ENCODE measurements at regions not wholly inside any gene's neighbourhood (a gene's known extent, or its start where the extent isn't known, plus 50 kb on each side); places are given as distances from the start of the nearest gene placed in this dataset.
"Not testable (repeated sequence)": the region's sequence is repeated elsewhere in the genome, so short reads cannot be mapped to it uniquely, and the experiment has no call there.

DNA sequence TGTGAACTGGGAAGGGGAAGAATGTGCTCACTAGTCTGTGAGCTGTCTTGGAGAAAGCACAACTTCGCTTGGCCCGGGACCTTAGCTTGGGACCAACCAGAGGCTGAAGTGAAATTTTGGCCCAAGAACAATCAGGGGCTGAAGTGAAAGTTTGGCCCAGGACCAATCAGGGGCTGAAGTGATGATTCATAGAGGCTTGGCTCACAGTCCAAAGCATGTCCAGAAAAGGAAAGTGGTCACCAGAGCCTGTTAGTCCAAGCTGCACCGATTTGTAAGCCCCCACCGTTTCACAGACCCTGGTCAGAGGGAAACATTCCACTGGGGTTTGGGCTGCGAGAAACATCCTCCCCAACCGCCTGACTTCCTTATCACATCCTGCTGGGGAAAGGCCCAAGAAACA is 763.3 kb downstream of the SPATA31A7 start:
- H3K27ac ChIP-seq (ENCODE audit: insufficient read length, low read depth, low read length) = not testable (repeated sequence)

DNA sequence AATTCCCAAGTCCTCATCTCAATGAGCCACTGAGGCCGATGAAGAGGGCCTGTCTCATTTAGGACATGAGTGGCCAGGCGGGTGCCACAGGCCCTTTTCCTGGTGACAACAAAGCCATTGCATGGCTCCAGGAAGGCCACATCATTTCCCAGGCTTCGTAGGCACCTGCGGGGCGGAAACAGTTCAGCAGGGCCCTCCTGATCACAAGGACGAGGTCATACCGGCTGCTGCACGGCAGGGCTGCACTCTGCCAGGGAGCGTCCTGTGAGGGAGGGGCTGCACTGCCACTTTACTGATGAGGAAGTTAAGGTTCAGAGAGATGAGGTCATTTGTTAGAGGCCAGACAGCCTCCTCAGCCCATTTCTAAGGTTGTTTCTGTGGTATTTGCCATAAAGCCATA is 781.8 kb downstream of the SPATA31A7 start:
- not testable (repeated sequence) for H3K14ac ChIP-seq (ENCODE audit: insufficient read depth, low read length); H3K36me3 Mint-ChIP-seq (ENCODE audit: insufficient read depth in 1 of 3, low read depth in 3 of 3); H3K56ac ChIP-seq (ENCODE audit: insufficient read length, low read depth, low read length); H2BK5ac ChIP-seq (ENCODE audit: insufficient read length, low read length); H2BK20ac ChIP-seq (ENCODE audit: low read depth, low read length, poor library complexity, severe bottlenecking); H3K27me3 ChIP-seq (ENCODE audit: insufficient read depth, low read length); H3K4me1 ChIP-seq (ENCODE audit: insufficient read depth, low read length); H3K4me2 ChIP-seq (ENCODE audit: insufficient read depth, insufficient read length, low read length); H3K79me1 ChIP-seq (ENCODE audit: insufficient read depth, low read depth, low read length, poor library complexity, severe bottlenecking); H2BK15ac ChIP-seq (ENCODE audit: low read depth, low read length); H3K79me2 ChIP-seq (ENCODE audit: insufficient read depth, low read length); H3T11ph ChIP-seq (ENCODE audit: low read length); H4K91ac ChIP-seq (ENCODE audit: insufficient read length, low read depth, low read length); H3K27me3 Mint-ChIP-seq (ENCODE audit: low read depth); H4K8ac ChIP-seq (replicated peaks; ENCODE audit: insufficient read length, low read depth, low read length); H3K18ac ChIP-seq (ENCODE audit: insufficient read length, low read depth, low read length); H3K4ac ChIP-seq (ENCODE audit: low read depth, low read length); H2AK5ac ChIP-seq (ENCODE audit: insufficient read length, low read length); H3K4me1 Mint-ChIP-seq; H3K27ac ChIP-seq (ENCODE audit: insufficient read length, low read depth, low read length); H2AFZ ChIP-seq (ENCODE audit: low read length); H3K4me3 Mint-ChIP-seq; H3K9me3 Mint-ChIP-seq; H3K27ac Mint-ChIP-seq; DNase-seq; H3K23ac ChIP-seq (ENCODE audit: insufficient read length, low read depth, low read length); H4K5ac ChIP-seq (ENCODE audit: insufficient read length, low read depth, low read length); H3K9ac ChIP-seq (ENCODE audit: extremely low read depth, insufficient read length, low read length); H2BK12ac ChIP-seq (ENCODE audit: insufficient read length, low read depth, low read length); H2BK120ac ChIP-seq (ENCODE audit: low read depth, low read length, poor library complexity, severe bottlenecking); H3K23me2 ChIP-seq (ENCODE audit: insufficient read length, low read depth, low read length, poor library complexity, severe bottlenecking); H4K20me1 ChIP-seq (ENCODE audit: control insufficient read depth, insufficient read depth, insufficient read length); H3K9me3 ChIP-seq (ENCODE audit: control insufficient read depth, low read depth, low read length)
- WGBS (ENCODE audit: extremely low coverage, insufficient read length, low lambda C conversion rate) = no CpG with 5 or more reads among the region's 9 CpGs

More for the DNA sequence above, 763.3 kb downstream of the SPATA31A7 start:
- no CpG with 5 or more reads among the region's 6 CpGs for WGBS (ENCODE audit: extremely low coverage, insufficient read length, low lambda C conversion rate)
- not testable (repeated sequence) for H3T11ph ChIP-seq (ENCODE audit: low read length); H3K4me2 ChIP-seq (ENCODE audit: insufficient read depth, insufficient read length, low read length); H3K36me3 Mint-ChIP-seq (ENCODE audit: insufficient read depth in 1 of 3, low read depth in 3 of 3); H3K9me3 Mint-ChIP-seq; H2BK15ac ChIP-seq (ENCODE audit: low read depth, low read length); H3K27me3 ChIP-seq (ENCODE audit: insufficient read depth, low read length); H3K4me1 ChIP-seq (ENCODE audit: insufficient read depth, low read length); H3K23ac ChIP-seq (ENCODE audit: insufficient read length, low read depth, low read length); H3K9me3 ChIP-seq (ENCODE audit: control insufficient read depth, low read depth, low read length); H2AFZ ChIP-seq (ENCODE audit: low read length); H2BK12ac ChIP-seq (ENCODE audit: insufficient read length, low read depth, low read length); H3K56ac ChIP-seq (ENCODE audit: insufficient read length, low read depth, low read length); H4K20me1 ChIP-seq (ENCODE audit: control insufficient read depth, insufficient read depth, insufficient read length); H3K4me3 Mint-ChIP-seq; H4K91ac ChIP-seq (ENCODE audit: insufficient read length, low read depth, low read length); H2BK20ac ChIP-seq (ENCODE audit: low read depth, low read length, poor library complexity, severe bottlenecking); H3K4me1 Mint-ChIP-seq; H2BK120ac ChIP-seq (ENCODE audit: low read depth, low read length, poor library complexity, severe bottlenecking); DNase-seq; H4K5ac ChIP-seq (ENCODE audit: insufficient read length, low read depth, low read length); H4K8ac ChIP-seq (replicated peaks; ENCODE audit: insufficient read length, low read depth, low read length); H3K14ac ChIP-seq (ENCODE audit: insufficient read depth, low read length); H3K79me1 ChIP-seq (ENCODE audit: insufficient read depth, low read depth, low read length, poor library complexity, severe bottlenecking); H3K18ac ChIP-seq (ENCODE audit: insufficient read length, low read depth, low read length); H2AK5ac ChIP-seq (ENCODE audit: insufficient read length, low read length); H3K4ac ChIP-seq (ENCODE audit: low read depth, low read length); H2BK5ac ChIP-seq (ENCODE audit: insufficient read length, low read length); H3K9ac ChIP-seq (ENCODE audit: extremely low read depth, insufficient read length, low read length); H3K27ac Mint-ChIP-seq; H3K79me2 ChIP-seq (ENCODE audit: insufficient read depth, low read length); H3K23me2 ChIP-seq (ENCODE audit: insufficient read length, low read depth, low read length, poor library complexity, severe bottlenecking); H3K27me3 Mint-ChIP-seq (ENCODE audit: low read depth)

All from H9 (cell line).